T follicular helper cell (primary cell): ENCODE measurements at regions not wholly inside any gene's neighbourhood (a gene's known extent, or its start where the extent isn't known, plus 50 kb on each side); places are given as distances from the start of the nearest gene placed in this dataset.
"Not testable (repeated sequence)": the region's sequence is repeated elsewhere in the genome, so short reads cannot be mapped to it uniquely, and the experiment has no call there.

Experiments used
- DNase-seq: peaks from one replicate; pipeline ENCODE4 v3.0.0-alpha.2; 2020; ENCODE audit warnings: low read depth

DNA sequence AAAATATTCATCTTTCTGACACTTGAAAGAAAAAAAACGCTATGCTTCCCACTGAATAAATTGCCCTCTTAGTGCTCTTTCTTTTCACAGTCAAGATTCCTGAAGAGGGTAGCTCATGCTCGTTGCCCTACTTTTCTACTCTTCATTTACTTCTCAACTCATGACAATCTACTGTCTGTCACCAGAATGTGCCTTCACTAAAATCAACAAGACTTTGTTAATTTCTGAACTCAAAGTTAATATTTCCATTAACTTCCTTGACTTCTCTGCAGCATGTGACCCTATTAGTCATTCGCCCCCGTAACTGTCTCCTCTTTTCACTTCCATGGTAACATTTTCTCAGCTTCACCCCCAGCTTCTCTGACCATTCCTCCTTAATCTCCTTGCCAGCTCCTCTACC, 98.9 kb upstream of the MAPRE2 start:
- no peak for DNase-seq

DNA sequence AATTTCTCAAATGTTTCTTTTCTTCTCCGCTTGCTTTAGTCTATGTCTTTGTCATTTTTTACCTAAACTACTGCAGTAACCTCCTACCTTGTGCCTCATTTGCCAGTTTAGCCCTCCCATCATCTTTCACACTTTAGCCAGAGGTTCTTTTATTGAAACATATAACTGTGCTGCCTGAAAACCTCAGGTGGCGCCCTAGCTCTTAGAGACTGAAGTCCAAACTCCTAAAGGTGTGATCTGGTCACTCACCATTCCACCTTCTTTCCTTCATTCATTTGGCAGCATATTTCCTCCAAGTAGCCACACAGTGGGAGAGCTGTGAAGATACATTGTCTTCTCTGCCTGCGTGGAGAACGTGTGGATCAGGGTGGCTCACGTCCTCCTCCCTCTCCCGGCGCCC, 98.2 kb upstream of the MAPRE2 start:
- DNase-seq: no peak

DNA sequence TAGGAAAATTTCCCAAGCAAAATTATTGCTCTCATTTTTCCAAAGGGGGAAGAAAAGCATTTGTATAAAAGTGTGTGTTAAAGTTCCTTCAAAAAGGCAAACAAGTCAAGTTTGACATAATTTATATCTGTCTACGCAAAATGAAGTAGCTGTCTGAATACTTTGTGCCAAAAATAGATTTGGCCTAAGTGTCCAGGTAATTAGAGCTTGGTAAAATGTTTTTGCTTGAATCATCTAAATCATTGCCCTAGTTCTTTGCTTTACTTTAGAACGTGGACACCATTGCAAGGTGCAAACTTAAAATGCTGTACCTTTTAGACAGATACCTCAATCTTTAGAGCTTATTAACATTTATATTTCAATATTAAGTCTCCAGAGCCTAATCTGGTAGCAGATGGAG, 97.6 kb upstream of the MAPRE2 start:
- DNase-seq: no peak

DNA sequence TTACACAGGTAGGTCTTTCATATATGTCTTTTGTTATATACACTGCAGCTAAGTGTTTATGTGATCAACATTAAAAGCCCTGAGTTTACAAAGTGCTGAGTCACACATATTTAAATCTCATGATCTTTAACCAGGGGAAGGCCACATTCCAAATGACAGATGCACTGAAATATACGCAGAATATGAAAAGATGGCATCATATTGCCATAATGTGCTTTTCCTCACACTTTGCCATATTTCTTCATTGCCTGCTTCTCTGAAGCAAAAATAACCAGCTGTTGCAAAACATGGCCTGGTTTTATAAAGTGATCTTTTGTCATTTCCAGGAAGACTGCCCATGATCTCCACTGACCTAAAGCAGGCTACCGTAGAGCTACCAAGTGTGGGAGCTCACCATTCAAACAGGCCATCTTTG, 93.5 kb upstream of the MAPRE2 start:
- no peak for DNase-seq

DNA sequence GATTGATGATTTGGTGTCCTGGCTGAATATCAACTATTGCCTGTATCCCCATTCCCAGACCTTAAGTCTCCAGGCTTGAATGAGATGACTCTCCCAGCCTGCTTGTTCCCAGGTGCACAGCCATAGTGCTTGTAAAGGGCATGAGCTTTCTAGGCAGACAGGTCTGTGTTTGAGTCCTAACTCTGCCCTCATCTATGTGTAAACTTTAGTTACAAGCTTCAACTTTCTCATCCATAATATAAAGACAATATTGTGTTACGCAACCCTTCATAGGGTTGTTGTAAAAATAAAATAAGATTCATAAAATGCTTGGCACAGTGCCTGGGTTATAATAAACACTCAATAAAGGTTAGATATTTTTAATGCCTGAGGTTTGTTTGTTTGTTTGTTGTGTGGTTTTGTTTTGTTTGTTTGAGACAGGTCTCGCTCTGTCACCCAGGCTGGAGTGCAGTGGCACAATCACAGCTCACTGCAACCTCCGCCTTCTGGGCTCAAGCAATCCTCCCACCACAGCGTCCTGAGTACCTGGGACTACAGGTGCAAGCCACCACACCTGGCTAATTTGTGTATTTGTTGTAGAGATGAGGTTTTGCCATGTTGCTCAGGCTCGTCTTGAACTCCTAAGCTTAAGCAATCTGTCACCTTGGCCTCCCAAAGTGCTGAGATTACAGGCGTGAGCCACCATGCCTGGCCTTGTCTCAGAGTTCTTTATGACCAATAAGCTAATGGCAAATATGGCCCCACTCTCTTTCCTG, 89.4 kb upstream of the MAPRE2 start:
- DNase-seq: no peak

DNA sequence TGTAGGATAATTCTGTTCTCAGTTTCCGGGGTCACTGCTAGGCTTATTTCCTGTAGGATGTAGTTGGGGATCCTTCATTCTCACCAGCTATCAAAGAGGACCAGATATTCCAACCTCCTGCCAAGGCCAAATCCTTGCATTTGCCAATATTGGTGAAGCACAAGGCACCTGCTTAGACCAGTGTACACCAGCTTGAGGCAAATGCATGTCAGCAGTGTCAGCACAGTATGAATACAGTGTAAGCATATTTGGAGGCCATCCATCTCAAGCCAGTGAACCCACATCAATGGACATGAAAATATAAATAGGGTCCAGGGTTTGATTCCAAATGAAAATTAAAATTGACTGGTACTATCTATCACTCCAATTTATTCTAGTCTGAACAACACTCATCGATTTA, 88.0 kb upstream of the MAPRE2 start:
- no peak for DNase-seq

DNA sequence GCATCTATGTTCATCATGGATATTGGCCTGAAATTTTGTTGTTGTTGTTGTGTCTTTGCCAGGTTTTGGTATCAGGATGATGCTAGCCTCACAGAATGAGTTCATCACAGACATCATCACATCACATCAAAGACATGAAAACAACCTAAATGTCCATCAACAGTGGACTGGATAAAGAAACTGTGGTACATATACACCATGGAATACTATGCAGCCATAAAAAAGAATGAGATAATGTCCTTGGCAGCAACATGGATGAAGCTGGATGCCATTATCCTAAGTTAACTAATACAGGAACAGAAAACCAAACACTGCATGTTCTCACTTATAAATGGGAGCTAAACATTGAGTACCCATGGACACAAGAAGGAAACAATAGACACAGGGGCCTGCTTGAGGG, 85.7 kb upstream of the MAPRE2 start:
- DNase-seq: not testable (repeated sequence)

DNA sequence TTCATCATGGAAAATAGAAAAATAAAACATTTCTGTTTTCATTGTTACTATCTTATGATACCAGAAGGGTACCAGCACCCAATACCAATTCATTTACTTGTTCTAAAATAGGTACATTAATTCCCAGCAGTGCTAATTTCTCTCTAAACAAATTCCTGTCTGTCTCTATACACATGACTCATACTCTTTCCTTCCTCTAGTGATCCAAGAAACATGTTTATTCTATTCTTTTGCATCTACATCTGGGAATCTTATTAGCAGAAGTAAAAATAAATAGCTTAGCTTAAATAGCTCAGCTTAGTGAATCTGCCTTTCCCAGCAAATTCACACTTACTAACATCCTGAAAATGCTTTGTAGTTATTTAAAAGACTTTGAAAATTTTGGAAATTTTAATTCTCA, 84.5 kb upstream of the MAPRE2 start:
- DNase-seq: no peak

DNA sequence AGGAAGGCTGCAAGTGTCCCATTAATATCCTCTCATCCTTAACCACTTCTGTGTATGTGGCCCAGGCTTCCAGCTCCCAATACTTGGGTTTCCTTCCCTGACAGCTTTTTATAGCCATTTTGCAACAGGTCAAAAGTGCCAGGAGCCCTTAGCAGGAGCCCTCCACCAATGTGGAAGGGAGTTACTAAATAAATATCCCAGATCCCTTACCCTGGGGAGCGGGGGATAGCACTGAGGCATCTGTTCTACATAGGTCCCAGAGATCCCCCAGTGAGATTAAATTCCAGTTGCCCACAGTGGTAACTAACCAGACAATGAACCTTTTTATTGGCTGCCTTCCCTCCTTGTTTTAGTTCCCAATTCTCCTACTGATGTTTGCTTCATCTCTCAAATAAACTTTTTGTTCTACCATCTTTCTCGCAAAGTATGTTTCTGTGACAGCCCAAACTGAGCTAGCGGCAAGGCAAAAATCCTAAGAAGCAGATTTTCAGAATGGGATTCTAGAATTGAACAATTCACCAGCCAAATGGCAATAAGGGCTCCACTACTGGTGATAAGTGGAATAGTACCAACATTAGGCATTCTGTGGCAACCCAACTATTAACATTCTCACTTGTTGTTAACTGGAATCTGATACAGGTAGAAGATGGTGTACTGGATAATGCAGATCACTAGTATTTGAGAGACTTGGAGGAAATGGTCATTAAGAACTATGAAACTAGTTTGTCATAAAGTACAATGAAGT, 83.9 kb upstream of the MAPRE2 start:
- no peak for DNase-seq

DNA sequence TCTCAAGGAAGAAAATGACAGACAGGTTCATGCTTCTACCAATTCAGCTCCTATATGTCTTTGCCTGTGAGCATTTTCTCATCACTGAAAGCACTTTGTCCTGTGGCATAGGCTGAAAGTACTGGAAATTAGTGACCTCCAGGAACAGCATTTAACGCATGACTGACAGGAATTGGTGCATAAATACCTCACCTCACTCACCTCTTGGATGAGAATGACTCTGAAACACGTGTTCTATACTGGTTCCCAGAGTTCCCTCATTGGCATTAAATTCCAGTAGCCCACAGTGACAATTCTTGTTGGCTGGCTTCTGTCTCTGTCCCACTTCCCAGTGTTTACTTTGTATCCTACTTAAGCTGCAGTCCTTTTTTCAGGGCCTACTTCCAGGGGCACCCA, 83.4 kb upstream of the MAPRE2 start:
- DNase-seq: no peak

DNA sequence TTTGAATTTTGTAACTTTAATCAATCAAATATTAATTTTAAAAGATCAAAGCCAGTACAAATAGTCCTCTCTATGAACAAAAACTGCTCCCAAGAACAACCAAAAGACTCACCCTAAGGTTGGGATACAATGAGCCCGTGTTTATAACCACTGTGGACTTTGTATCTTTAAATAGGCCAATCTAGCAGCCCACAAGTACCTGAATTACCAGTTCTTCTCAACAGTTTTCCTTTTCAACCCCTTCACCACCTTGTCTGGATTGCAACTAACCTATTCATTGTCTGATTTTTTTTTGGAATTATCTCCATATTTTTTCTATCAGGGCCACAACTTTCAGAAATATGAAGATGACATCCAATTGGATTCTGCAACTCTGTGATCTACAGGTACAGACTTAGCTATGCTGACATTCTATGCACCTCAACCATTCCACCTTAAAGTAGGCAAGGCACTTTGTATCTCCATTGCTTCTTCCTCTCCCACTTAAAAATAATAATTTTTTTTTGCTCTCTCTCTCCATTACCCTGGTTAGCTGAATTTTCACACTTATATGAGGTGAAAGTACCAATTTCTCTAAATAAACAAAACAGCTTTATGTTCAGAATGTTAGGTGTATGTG, 81.9 kb upstream of the MAPRE2 start:
- DNase-seq: no peak

DNA sequence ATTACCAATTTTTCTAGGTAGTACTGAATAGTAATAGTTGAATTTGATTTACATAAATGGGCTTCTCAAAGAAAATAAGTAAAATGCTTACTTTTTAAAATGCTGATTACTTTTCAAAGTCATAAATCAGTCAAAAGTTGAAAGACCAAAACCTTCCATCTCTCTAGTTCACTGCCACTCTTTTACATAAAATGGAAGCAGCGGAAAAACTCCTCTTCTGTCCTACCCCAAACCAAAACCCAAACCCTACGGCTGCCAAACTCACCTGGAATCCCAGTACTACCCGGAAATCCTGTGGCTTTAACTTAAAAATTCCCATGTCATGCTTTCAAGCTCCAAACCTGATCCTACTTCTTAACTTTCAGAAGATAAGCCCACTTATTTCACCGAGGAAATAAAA, 81.2 kb upstream of the MAPRE2 start:
- DNase-seq: no peak

DNA sequence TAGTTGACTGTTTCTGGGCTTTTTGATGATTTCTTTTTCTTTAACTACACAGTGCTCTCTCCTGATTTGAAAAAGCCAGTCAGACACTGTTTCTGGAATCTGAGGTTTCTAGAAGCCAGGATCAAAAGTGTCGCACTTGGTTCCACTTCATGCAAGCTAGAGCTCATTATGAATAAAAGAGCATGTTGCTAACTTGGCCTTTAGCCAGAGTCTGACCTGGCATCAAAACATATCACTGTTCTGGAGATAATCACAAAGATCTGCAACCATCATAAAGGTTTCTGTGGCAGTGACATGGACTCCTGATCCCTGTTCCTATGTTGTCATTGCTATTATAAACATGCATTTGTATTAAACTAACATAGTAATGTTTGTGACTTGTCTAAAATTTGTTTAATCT, 76.1 kb upstream of the MAPRE2 start:
- no peak for DNase-seq

DNA sequence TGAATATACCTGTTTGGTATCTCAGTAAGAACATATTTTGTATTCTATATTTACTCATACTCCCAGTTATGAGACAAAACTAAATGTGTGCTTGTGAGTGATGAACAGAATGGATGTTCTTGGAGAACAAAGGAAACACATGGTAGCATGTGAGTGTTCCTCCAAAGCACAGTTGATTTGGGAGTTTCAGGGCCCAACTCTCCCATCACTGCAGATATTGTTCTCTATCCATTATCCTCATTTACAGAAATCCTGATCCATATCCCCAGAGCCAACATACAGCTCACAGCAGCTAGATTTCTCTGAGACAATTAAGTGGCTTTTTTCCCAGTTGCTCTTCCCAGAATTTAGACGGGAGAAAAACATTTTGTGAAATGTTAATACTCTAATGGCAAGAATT, 75.6 kb upstream of the MAPRE2 start:
- DNase-seq: no peak

DNA sequence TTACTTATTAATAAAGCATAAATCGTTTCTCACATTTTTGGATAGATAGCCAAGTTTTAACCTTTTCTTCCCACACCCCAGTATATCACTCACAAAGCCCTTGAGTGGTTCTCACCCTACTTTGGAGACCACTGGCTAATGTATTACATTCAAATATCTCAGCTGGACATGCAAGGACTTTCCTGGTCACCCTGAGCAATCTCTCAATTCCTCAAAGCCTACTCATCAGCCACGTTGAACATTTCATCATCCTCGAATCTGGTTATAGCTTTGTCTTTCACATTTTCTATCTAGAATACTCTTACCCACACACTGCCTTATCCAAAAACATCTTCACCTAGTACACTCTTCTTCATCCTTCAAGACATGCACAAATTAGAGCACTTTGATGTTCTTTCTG, 71.1 kb upstream of the MAPRE2 start:
- DNase-seq: no peak

DNA sequence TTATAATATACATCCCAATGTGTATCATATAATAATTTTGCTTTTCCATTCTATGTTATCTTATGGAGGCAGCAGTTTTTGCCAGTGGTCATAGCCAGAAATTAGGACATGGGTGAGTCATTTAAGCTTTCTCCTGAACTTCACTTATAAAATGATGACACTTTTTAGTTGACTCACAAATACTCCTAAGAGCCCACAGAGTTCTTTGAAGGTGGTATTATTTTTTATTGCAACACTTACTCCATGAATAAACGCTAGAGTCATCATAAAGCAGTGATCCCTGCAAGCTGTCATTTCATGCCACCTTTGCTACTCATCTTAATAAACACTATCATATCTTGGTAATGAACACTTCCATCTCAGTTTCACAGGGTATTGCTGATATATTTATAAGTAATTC, 69.9 kb upstream of the MAPRE2 start:
- DNase-seq: no peak

DNA sequence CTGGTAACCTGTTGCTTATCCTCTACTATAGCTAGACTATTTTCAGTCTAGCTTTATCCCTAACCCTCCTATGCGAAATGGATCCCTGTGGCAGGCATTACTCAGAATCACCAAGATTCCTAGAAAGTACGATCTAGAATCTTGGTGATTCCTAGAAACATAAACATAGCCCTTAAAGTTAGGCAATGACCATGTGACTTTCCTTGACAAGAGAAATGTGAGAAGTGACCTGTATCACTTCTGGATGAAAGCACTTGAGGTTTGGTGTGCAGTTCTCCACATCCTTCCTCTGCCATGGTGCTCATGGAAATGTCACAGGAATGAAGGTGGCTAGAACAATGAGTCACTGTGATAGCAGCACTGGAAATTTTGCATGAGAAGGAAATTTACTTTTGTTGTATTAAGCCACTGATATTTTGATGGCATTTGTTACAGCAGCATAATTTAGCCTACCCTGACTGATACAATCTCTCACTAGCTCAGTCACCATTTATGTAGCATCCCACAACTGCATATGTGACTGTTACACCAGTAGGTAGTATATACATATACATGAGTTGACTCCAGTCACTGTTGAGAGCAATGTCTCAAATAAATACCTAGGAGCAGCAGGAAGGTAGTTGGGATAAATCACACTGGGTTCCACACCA, 68.3 kb upstream of the MAPRE2 start:
- no peak for DNase-seq

DNA sequence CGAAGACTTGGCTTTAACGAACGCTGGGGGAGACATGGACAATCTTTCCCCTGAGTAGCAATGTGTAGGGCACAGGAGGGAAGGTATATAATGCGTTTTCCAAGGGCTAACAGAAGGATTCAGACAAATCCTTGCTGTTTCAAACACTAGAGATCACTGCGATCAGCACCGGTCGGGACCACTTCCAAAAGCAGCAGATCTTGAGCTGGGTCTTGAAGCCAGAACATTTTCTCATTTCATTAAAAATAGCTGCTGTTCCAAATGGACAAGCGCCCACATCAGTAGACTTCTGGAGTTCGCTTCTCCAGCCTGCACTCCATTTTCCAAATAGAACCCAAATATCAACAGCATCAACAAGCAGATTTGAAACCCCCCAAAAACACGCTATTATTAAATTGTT, 65.1 kb upstream of the MAPRE2 start:
- DNase-seq: no peak

DNA sequence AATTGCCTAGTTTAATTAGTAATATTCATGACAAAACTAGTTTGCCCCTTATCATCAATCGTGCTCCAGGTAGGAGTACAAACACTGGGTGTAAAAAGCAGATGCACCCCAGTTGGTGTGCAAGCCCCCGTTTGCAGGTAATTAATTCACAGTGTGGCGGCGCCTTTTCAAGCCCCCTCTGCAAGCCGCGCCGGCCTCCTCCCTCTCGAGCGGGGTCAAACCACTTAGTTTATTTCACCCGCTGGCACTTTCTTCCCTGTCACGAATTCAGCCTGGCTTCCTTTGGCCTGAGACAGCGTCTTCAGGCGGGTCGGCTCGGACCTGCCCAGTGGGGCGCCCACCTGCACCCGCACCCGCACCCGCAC, 64.7 kb upstream of the MAPRE2 start:
- no peak for DNase-seq

DNA sequence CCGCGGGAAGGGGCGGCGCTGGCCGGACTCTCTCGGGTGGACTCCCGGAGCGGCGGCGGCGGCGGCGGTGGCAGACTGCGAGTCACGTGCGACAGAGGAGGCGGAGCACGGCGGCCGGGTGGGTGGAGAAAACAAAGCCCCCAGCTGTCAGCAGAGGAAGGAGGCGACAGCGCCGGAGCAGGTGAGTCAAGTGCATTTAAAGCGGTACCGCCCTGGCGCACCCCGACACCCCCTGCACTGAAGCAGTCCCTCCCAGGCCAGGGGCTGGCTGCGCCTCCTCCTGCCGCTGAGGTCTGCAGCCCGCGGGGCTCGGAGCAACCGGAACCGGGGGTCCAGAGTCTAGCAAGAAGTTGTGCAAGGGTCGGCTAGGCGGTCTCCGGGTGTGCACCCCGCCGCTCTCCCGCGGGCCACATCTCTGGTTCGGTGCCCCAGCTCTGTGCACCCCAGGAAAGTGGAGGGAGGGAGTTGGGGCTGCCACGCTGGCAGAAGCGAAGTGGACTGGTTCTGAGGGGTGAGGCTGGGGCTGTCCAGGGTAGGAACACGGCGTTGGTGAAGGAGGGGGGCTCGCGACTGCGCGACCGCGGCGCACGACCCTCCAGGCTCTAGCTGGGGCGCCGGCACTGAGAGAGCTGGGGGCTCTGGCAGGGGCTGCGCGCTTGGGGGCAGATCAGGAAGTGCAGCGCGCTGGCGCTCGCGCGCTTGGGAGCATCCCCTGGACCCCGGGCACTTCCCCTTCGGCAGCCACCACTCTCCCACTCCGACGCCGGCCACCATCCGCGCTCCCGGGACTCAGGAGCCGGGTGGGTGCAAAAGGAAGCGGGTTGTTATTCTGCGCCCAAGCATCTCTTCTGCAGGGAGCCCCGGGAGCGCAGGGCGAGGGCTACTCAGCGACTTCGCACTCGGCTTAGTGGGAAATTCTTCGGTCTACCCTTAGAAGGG, 64.0 kb upstream of the MAPRE2 start:
- peak; percentile 67 for DNase-seq

DNA sequence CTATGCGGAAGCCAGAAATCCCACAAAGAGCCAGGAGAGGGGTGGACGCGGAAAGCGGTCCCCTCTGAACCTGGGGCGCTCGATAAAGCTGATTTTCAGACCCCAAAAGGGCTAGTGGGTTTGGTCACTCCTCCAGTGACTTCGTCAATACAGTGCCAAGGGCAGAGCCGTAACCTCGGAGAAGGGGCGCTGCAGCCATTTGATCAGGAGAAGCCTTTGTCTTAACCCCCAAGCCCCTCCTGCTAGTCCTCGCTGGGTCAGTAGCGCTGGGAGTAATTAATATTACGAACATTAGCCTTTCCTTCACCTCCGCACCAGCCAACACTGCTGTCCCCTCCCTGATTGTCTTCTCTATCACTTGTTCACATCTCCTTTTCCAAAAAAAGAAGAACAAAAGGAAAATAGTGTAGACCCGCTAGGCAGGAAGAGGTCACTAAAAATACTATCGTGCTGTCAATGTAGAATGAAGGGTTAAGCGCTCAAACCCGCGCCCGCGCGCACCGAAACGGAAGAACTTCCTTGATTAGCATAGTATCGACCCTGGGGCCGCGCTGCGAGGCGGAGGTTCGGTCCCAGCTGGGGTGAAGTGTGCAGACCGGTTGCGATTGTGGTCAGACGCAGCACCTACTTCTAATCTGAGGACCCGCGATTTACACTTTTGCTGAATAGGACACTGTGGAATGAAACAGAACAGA, 63.2 kb upstream of the MAPRE2 start:
- DNase-seq: no peak
